ENCODE measurements at regions not wholly inside any gene's neighbourhood (a gene's known extent, or its start where the extent isn't known, plus 50 kb on each side); places are given as distances from the start of the nearest gene placed in this dataset.

- no peak overlapping the region for H3K4me3 ChIP-seq (ENCODE audit: low read depth, low read length)
- POLR2A ChIA-PET, result no interaction called here
- CTCF ChIA-PET, result interaction anchor here (0.7 to 1.0 kb wide), 3 partner anchors 80 to 828 kb away, joined by 3 read pairs; no protein-coding TSS in a partner anchor
- no peaks in the 10 kb centered on the region for H3K4me1 ChIP-seq (ENCODE audit: control insufficient read depth, insufficient read depth, low read length)
- H3K27ac ChIP-seq (ENCODE audit: extremely low read depth, low read depth, low read length), result no peak overlapping the region
- no peaks in the 10 kb centered on the region for H3K36me3 ChIP-seq (ENCODE audit: control insufficient read depth in 2 of 2, insufficient read depth in 1 of 2, low read length in 2 of 2)
- no peaks in the 10 kb centered on the region for H3K9me3 ChIP-seq (ENCODE audit: control insufficient read depth, insufficient read depth, low read depth, low read length)
- TF ChIP-seq ZNF701 (tag by site-specific recombination; IDR thresholded peaks at IDR 0.05), result no peak
- no peak for TF ChIP-seq ZNF747 (tag by site-specific recombination; IDR thresholded peaks at IDR 0.05)
- no peak for TF ChIP-seq INSM2 (tag by site-specific recombination; IDR thresholded peaks at IDR 0.05)
- TF ChIP-seq ZBTB11 (tag by site-specific recombination; conservative IDR thresholded peaks at IDR 0.05; ENCODE audit: low read depth), result no peak
- TF ChIP-seq ZBTB49 (tag by site-specific recombination; IDR thresholded peaks at IDR 0.05; ENCODE audit: low read depth), result no peak
- no peak for TF ChIP-seq HOXC10 (CRISPR knock-in tag; IDR thresholded peaks at IDR 0.05)
- TF ChIP-seq ZNF837 (tag by site-specific recombination; IDR thresholded peaks at IDR 0.05), result no peak
- no peak for TF ChIP-seq ZNF600 (tag by site-specific recombination; IDR thresholded peaks at IDR 0.05)
- no peak for TF ChIP-seq ZNF148 (tag by site-specific recombination; IDR thresholded peaks at IDR 0.05; ENCODE audit: borderline replicate concordance)
- no peak for TF ChIP-seq ZNF211 (tag by site-specific recombination; IDR thresholded peaks at IDR 0.05; ENCODE audit: low read depth)
- no peak for TF ChIP-seq ZBTB20 (tag by site-specific recombination; IDR thresholded peaks at IDR 0.05)
- TF ChIP-seq PRDM6 (tag by site-specific recombination; IDR thresholded peaks at IDR 0.05), result no peak
- TF ChIP-seq ZNF10 (tag by site-specific recombination; IDR thresholded peaks at IDR 0.05), result no peak
- TF ChIP-seq OSR2 (tag by site-specific recombination; IDR thresholded peaks at IDR 0.05), result no peak
- no peak for TF ChIP-seq ZNF2 (tag by site-specific recombination; IDR thresholded peaks at IDR 0.05)
- peak; percentile 50; the same call in 1 of the 2 replicates for TF ChIP-seq ZFP69B (tag by site-specific recombination; IDR thresholded peaks at IDR 0.05)
- TF ChIP-seq ZNF248 (tag by site-specific recombination; IDR thresholded peaks at IDR 0.05), result no peak
- TF ChIP-seq ZNF362 (tag by site-specific recombination; IDR thresholded peaks at IDR 0.05), result no peak
- TF ChIP-seq ZNF433 (tag by site-specific recombination; IDR thresholded peaks at IDR 0.05; ENCODE audit: low read depth), result no peak
- TF ChIP-seq ZNF140 (tag by site-specific recombination; IDR thresholded peaks at IDR 0.05), result no peak
- no peak for TF ChIP-seq KLF1 (tag by site-specific recombination; IDR thresholded peaks at IDR 0.05)
- TF ChIP-seq ZFP37 (tag by site-specific recombination; IDR thresholded peaks at IDR 0.05), result no peak
- TF ChIP-seq CTCF (tag by site-specific recombination; IDR thresholded peaks at IDR 0.05), result peak; percentile 43; the same call in 1 of the 2 replicates
These were observed 159.3 kb upstream of the MYCN start for GRCh38 chr2:15780912-15781574.
